Upper lobe of left lung (tissue), 4 donors: ENCODE measurements at regions not wholly inside any gene's neighbourhood (a gene's known extent, or its start where the extent isn't known, plus 50 kb on each side); places are given as distances from the start of the nearest gene placed in this dataset.

Experiments
- CTCF ChIP-seq, 6 experiments: fragments of 450-650 bp in 4 of 6; fragments of 200-600 bp in 2 of 6; sonication (generic) in 2 of 6; IDR thresholded peaks; one replicate each; pipeline ENCODE4 v1.5.1; 2016 to 2019; ENCODE audit warnings: antibody characterized with exemption in 6 of 6
- EP300 ChIP-seq, 4 donors: sonication (generic); formaldehyde crosslinking; IDR thresholded peaks; one replicate each; pipeline ENCODE4 v1.5.1; 2017; ENCODE audit warnings: antibody characterized with exemption in 4 of 4, control low read depth in 2 of 4
- POLR2A ChIP-seq, 4 donors: fragments of 450-650 bp; IDR thresholded peaks; one replicate each; pipeline ENCODE4 v1.5.1; 2016 to 2017; ENCODE audit warnings: antibody characterized with exemption in 4 of 4, mild to moderate bottlenecking in 2 of 4
- POLR2AphosphoS5 ChIP-seq, 2 donors: sonication (generic); formaldehyde crosslinking; IDR thresholded peaks; one replicate each; pipeline ENCODE4 v1.5.1; 2017; ENCODE audit warnings: antibody characterized with exemption in 2 of 2

- no peak for TF ChIP-seq POLR2A (IDR thresholded peaks at IDR 0.05)
- TF ChIP-seq POLR2AphosphoS5 (IDR thresholded peaks at IDR 0.05): no peak
- no peak for TF ChIP-seq CTCF (IDR thresholded peaks at IDR 0.05)
- no peak for TF ChIP-seq EP300 (IDR thresholded peaks at IDR 0.05)
Measured at GRCh38 chr11:122604621-122605020, 50.9 kb upstream of the UBASH3B start.
